ENCODE measurements at regions not wholly inside any gene's neighbourhood (a gene's known extent, or its start where the extent isn't known, plus 50 kb on each side); places are given as distances from the start of the nearest gene placed in this dataset.

GRCh38 chr3:5725801-5726200, 538.3 kb downstream of the EDEM1 start:
- no peaks in the 10 kb centered on the region for H3K4me1 ChIP-seq
- no peak overlapping the region for H3K4me3 ChIP-seq
- H3K27me3 ChIP-seq: no peaks in the 10 kb centered on the region
- 66% methylated on average over 2 of the region's 2 CpGs for WGBS
- TF ChIP-seq POLR2A (IDR thresholded peaks at IDR 0.05; ENCODE audit: low read depth) (no peak), POLR2AphosphoS5 (IDR thresholded peaks at IDR 0.05) (no peak), CTCF (IDR thresholded peaks at IDR 0.05) (no peak), EP300 (IDR thresholded peaks at IDR 0.05) (no peak)
- no peak overlapping the region for H3K27ac ChIP-seq (replicated peaks in 1 of 4)
- no peaks in the 10 kb centered on the region for H3K36me3 ChIP-seq
- H3K9me3 ChIP-seq: no peaks in the 10 kb centered on the region
- DNase-seq (ENCODE audit: extremely low spot score): no peak
- intact Hi-C loops (cut with DNase I): no loop called here

DNA sequence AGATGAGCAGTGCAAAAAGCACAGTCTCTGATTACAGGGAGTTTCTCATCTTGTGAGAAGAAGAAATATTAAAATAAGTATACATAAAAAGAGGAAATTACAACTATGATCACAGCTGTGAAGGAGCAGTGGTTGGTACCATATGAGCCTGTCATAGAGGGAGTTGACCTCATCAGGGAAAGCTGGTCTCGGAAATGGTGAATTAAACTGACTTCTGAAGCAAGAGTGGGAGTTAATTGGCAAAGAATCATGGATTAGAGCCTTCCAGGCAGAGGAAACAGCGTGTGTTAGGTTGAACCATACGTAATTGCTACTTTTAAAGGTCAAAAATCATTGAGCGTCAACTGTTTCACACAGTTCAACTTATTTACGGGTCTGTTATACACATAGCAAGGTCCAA, 539.1 kb downstream of the EDEM1 start:
- Histone ChIP-seq H3K36me3 (no peaks in the 10 kb centered on the region), H3K4me3 (no peak overlapping the region), H3K27me3 (no peaks in the 10 kb centered on the region), H3K4me1 (no peaks in the 10 kb centered on the region), H3K27ac (replicated peaks in 1 of 4) (no peak overlapping the region), H3K9me3 (no peaks in the 10 kb centered on the region)
- WGBS: 49% methylated on average over 5 of the region's 5 CpGs
- TF ChIP-seq EP300 (IDR thresholded peaks at IDR 0.05) (no peak), POLR2A (IDR thresholded peaks at IDR 0.05; ENCODE audit: low read depth) (no peak), CTCF (IDR thresholded peaks at IDR 0.05) (no peak), POLR2AphosphoS5 (IDR thresholded peaks at IDR 0.05) (no peak)
- DNase-seq (ENCODE audit: extremely low spot score): no peak
- intact Hi-C loops (cut with DNase I): no loop called here

DNA sequence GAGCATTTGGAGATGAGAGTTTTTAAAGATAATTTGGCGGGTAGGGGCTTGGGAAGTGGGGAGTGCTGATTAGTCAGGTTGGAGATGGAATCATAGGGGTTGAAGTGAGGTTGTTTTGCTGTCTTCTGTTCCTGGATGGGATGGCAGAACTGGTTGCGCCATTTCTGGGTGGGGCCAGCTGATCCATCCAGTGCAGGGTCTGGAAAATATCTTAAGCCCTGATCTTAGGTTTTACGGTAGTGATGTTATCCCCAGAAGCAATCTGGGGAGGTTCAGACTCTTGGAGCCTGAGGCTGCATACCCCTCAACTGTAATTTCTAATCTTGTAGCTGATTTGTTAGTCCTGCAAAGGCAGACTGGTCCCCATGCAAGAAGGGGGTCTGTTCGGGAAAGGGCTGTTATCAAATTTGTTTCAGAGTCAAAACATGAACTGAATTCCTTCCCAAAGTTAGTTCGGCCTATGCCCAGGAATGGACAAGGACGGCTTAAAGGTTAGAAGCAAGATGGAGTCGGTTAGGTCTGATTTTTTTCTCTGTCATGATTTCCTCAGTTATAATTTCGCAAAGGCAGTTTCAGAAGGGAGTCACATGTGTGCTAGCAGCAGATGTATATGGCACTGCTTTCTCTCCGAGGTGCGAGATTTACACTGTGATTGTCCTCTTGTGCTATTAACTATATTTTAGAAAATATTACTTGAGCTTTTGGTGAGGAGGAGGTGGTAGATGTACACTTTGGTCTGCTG, 540.4 kb downstream of the EDEM1 start:
- WGBS: 84% methylated on average over 10 of the region's 10 CpGs
- no peak for DNase-seq (ENCODE audit: extremely low spot score)
- no peaks in the 10 kb centered on the region for H3K27me3 ChIP-seq
- no peaks in the 10 kb centered on the region for H3K36me3 ChIP-seq
- TF ChIP-seq EP300 (IDR thresholded peaks at IDR 0.05): no peak
- TF ChIP-seq CTCF (IDR thresholded peaks at IDR 0.05): no peak
- TF ChIP-seq POLR2AphosphoS5 (IDR thresholded peaks at IDR 0.05): no peak
- TF ChIP-seq POLR2A (IDR thresholded peaks at IDR 0.05; ENCODE audit: low read depth): no peak
- no peaks in the 10 kb centered on the region for H3K9me3 ChIP-seq
- H3K4me3 ChIP-seq: no peak overlapping the region
- no peaks in the 10 kb centered on the region for H3K4me1 ChIP-seq
- intact Hi-C loops (cut with DNase I): no loop called here
- no peak overlapping the region for H3K27ac ChIP-seq (replicated peaks in 1 of 4)

GRCh38 chr3:5729852-5730251, 542.3 kb downstream of the EDEM1 start:
- intact Hi-C loops (cut with DNase I): no loop called here
- Histone ChIP-seq H3K4me1 (no peaks in the 10 kb centered on the region), H3K27me3 (no peaks in the 10 kb centered on the region), H3K36me3 (no peaks in the 10 kb centered on the region), H3K9me3 (no peaks in the 10 kb centered on the region), H3K4me3 (no peak overlapping the region), H3K27ac (replicated peaks in 1 of 4) (no peak overlapping the region)
- WGBS: 85% methylated on average over 4 of the region's 4 CpGs
- no peak for DNase-seq (ENCODE audit: extremely low spot score)
- TF ChIP-seq POLR2AphosphoS5 (IDR thresholded peaks at IDR 0.05) (no peak), EP300 (IDR thresholded peaks at IDR 0.05) (no peak), CTCF (IDR thresholded peaks at IDR 0.05) (no peak), POLR2A (IDR thresholded peaks at IDR 0.05; ENCODE audit: low read depth) (no peak)

DNA sequence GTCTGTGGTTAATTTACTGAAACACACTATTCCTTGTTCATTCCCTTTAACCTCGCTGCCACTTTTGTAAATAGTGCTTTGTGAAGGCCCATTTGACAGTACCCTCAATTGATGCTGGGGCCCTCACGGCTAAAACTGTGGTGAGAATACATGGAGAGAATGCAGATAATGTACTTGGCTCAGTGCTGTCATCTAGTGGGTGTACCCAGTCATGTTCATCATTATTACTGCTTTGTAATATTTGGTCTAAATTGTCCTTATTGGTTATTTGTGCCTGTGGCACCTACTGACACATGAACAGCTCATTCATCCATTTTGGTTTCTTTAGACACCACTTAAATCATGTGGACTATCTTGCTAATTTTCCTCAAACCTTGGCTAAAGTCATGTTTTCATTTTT, 543.6 kb downstream of the EDEM1 start:
- Histone ChIP-seq H3K9me3 (no peaks in the 10 kb centered on the region), H3K36me3 (no peaks in the 10 kb centered on the region), H3K4me3 (no peak overlapping the region), H3K27me3 (no peaks in the 10 kb centered on the region), H3K4me1 (no peaks in the 10 kb centered on the region), H3K27ac (replicated peaks in 1 of 4) (no peak overlapping the region)
- no peak for TF ChIP-seq POLR2AphosphoS5 (IDR thresholded peaks at IDR 0.05)
- TF ChIP-seq EP300 (IDR thresholded peaks at IDR 0.05): no peak
- TF ChIP-seq CTCF (IDR thresholded peaks at IDR 0.05): no peak
- no peak for TF ChIP-seq POLR2A (IDR thresholded peaks at IDR 0.05; ENCODE audit: low read depth)
- intact Hi-C loops (cut with DNase I): no loop called here
- 63% methylated on average over 2 of the region's 2 CpGs for WGBS
- DNase-seq (ENCODE audit: extremely low spot score): no peak
